ENCODE measurements at regions not wholly inside any gene's neighbourhood (a gene's known extent, or its start where the extent isn't known, plus 50 kb on each side); places are given as distances from the start of the nearest gene placed in this dataset.

DNA sequence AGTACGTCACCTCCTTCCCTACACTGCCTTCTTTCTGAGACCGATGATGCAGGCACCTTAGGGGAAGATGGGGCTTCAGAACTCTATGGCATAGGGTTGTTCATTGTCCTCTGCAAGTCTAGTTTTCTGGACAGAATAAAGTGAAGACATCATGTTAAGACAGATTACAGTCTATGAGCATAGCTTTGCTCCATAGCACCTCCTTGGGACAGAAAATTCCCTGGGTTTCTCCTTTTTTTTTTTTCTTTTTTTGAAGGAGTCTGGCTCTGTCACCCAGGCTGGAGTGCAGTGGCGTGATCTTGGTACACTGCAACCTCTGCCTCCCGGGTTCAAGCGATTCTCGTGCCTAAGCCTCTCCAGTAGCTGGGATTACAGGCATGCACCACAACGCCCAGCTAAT is 119.8 kb upstream of the CADM1 start:
- 93% methylated on average over 3 of the region's 7 CpGs for WGBS (ENCODE audit: insufficient coverage)
- no peaks in the 10 kb centered on the region for H4K20me1 ChIP-seq (ENCODE audit: insufficient read depth, low read length)
- H3K9ac ChIP-seq (ENCODE audit: insufficient read depth, low read length, poor library complexity, severe bottlenecking), result no peak overlapping the region
- Mint-ChIP-seq H3K36me3 (no peaks in the 10 kb centered on the region), H3K9me3 (peaks cover 0 to 8% (median 3%) of the 10 kb centered on the region in 7 donors), H3K27me3 (ENCODE audit: low read depth in 3 of 3) (peaks cover 15 to 20% (median 20%) of the 10 kb centered on the region in 3 donors), H3K27ac (no peak overlapping the region), H3K4me3 (no peak overlapping the region), H3K4me1 (no peaks in the 10 kb centered on the region)
- H3K4me3 ChIP-seq (replicated peaks in 1 of 3; ENCODE audit: low read depth in 2 of 3, low read length in 3 of 3), result no peak overlapping the region
- intact Hi-C loops (cut with micrococcal nuclease), result no loop called here
- H3K27me3 ChIP-seq (ENCODE audit: control insufficient read depth in 2 of 2, insufficient read depth in 2 of 2, low read length in 2 of 2), result peaks cover 0 to 3% of the 10 kb centered on the region in 2 donors
- TF ChIP-seq, protein P1, sequence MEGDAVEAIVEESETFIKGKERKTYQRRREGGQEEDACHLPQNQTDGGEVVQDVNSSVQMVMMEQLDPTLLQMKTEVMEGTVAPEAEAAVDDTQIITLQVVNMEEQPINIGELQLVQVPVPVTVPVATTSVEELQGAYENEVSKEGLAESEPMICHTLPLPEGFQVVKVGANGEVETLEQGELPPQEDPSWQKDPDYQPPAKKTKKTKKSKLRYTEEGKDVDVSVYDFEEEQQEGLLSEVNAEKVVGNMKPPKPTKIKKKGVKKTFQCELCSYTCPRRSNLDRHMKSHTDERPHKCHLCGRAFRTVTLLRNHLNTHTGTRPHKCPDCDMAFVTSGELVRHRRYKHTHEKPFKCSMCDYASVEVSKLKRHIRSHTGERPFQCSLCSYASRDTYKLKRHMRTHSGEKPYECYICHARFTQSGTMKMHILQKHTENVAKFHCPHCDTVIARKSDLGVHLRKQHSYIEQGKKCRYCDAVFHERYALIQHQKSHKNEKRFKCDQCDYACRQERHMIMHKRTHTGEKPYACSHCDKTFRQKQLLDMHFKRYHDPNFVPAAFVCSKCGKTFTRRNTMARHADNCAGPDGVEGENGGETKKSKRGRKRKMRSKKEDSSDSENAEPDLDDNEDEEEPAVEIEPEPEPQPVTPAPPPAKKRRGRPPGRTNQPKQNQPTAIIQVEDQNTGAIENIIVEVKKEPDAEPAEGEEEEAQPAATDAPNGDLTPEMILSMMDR (IDR thresholded peaks at IDR 0.05), result no peak
- no peak for DNase-seq
- H3K79me2 ChIP-seq (ENCODE audit: insufficient read depth, low read length), result no peaks in the 10 kb centered on the region
- no peaks in the 10 kb centered on the region for H3K4me1 ChIP-seq (ENCODE audit: control insufficient read depth in 1 of 2, insufficient read depth in 2 of 2, low read length in 2 of 2)
- H3K9me3 ChIP-seq (replicated peaks in 1 of 2; ENCODE audit: control insufficient read depth in 1 of 2, insufficient read depth in 1 of 2, low read length in 2 of 2), result no peaks in the 10 kb centered on the region
- no peak overlapping the region for H2AFZ ChIP-seq (ENCODE audit: insufficient read depth, low read depth, low read length, poor library complexity, severe bottlenecking)
- H3K27ac ChIP-seq (ENCODE audit: low read depth in 1 of 2, low read length in 2 of 2), result no peak overlapping the region
- H3K36me3 ChIP-seq (replicated peaks in 1 of 2; ENCODE audit: control insufficient read depth in 1 of 2, insufficient read depth in 2 of 2, low read length in 2 of 2), result no peaks in the 10 kb centered on the region
- H3K4me2 ChIP-seq (replicated peaks; ENCODE audit: extremely low read depth, low read length, poor library complexity, severe bottlenecking), result no peak overlapping the region

DNA sequence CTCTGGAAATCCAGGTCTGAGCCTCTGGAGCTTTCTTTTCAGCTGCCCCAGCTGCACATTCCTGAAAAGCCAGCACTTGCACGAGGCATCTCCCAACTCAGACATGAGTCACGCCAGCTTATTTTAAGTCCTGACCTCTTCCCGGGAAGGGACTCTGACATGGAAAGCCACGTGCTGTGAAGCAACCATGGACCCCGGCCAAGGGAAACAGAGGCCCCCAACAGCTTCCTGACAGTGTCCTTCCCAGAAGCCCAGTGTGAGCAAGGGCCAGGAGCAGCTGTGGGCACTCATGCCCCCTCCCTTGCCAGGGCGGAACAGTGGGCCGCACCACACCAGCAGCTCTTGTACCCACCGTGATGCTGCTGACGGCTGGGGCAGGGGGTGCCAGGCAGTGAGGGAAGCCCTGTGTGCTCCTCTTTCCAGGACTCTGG is 118.8 kb upstream of the CADM1 start:
- Histone ChIP-seq H3K27me3 (ENCODE audit: control insufficient read depth in 2 of 2, insufficient read depth in 2 of 2, low read length in 2 of 2) (peaks cover 0 to 3% of the 10 kb centered on the region in 2 donors), H3K9ac (ENCODE audit: insufficient read depth, low read length, poor library complexity, severe bottlenecking) (no peak overlapping the region), H3K9me3 (replicated peaks in 1 of 2; ENCODE audit: control insufficient read depth in 1 of 2, insufficient read depth in 1 of 2, low read length in 2 of 2) (no peaks in the 10 kb centered on the region), H3K4me3 (replicated peaks in 1 of 3; ENCODE audit: low read depth in 2 of 3, low read length in 3 of 3) (no peak overlapping the region), H3K36me3 (replicated peaks in 1 of 2; ENCODE audit: control insufficient read depth in 1 of 2, insufficient read depth in 2 of 2, low read length in 2 of 2) (no peaks in the 10 kb centered on the region), H2AFZ (ENCODE audit: insufficient read depth, low read depth, low read length, poor library complexity, severe bottlenecking) (no peak overlapping the region), H3K79me2 (ENCODE audit: insufficient read depth, low read length) (no peaks in the 10 kb centered on the region), H3K27ac (ENCODE audit: low read depth in 1 of 2, low read length in 2 of 2) (no peak overlapping the region), H3K4me2 (replicated peaks; ENCODE audit: extremely low read depth, low read length, poor library complexity, severe bottlenecking) (no peak overlapping the region), H4K20me1 (ENCODE audit: insufficient read depth, low read length) (no peaks in the 10 kb centered on the region), H3K4me1 (ENCODE audit: control insufficient read depth in 1 of 2, insufficient read depth in 2 of 2, low read length in 2 of 2) (no peaks in the 10 kb centered on the region)
- Mint-ChIP-seq H3K9me3 (peaks cover 0 to 12% (median 3%) of the 10 kb centered on the region in 7 donors), H3K4me1 (no peaks in the 10 kb centered on the region), H3K4me3 (peak overlapping the region in 1 of 2 donors; percentile 6), H3K27ac (no peak overlapping the region), H3K36me3 (no peaks in the 10 kb centered on the region), H3K27me3 (ENCODE audit: low read depth in 3 of 3) (peaks cover 15 to 19% (median 15%) of the 10 kb centered on the region in 3 donors)
- no peak for DNase-seq
- TF ChIP-seq, protein P1 (IDR thresholded peaks at IDR 0.05), result no peak
- WGBS (ENCODE audit: insufficient coverage), result 60% methylated on average over 9 of the region's 9 CpGs
- intact Hi-C loops (cut with micrococcal nuclease), result no loop called here

Measured in CD14-positive monocyte (primary cell).